ENCODE measurements at regions not wholly inside any gene's neighbourhood (a gene's known extent, or its start where the extent isn't known, plus 50 kb on each side); places are given as distances from the start of the nearest gene placed in this dataset.

GRCh38 chr12:86659985-86660384 is 403.8 kb upstream of the MGAT4C start:
- no peak overlapping the region for H4K8ac ChIP-seq (ENCODE audit: low read length)
- no peak overlapping the region for H2BK5ac ChIP-seq (ENCODE audit: low read depth, low read length, poor library complexity, severe bottlenecking)
- H3K9me3 ChIP-seq (ENCODE audit: control insufficient read depth, low read length): no peaks in the 10 kb centered on the region
- H4K91ac ChIP-seq (ENCODE audit: low read length): no peak overlapping the region
- 86% methylated on average over 2 of the region's 2 CpGs for whole genome bisulfite sequencing
- H3K4me1 ChIP-seq (ENCODE audit: control insufficient read depth, insufficient read depth, low read depth, low read length): no peaks in the 10 kb centered on the region
- no peaks in the 10 kb centered on the region for H3K79me1 ChIP-seq (replicated peaks; ENCODE audit: low read length, poor library complexity, severe bottlenecking)
- no peak overlapping the region for H3K18ac ChIP-seq (ENCODE audit: low read depth in 1 of 2, low read length in 2 of 2)
- no peak overlapping the region for H2AFZ ChIP-seq (ENCODE audit: low read depth, low read length)
- no peak overlapping the region for H3K4me2 ChIP-seq (ENCODE audit: low read length, poor library complexity, severe bottlenecking)
- H3K36me3 ChIP-seq (ENCODE audit: control insufficient read depth in 1 of 2, insufficient read depth in 2 of 2, low read depth in 1 of 2, low read length in 2 of 2): no peaks in the 10 kb centered on the region
- no peak overlapping the region for H3K27ac ChIP-seq (ENCODE audit: low read length, poor library complexity, severe bottlenecking)
- no peak overlapping the region for H3K14ac ChIP-seq (ENCODE audit: low read length in 2 of 2)
- no peak overlapping the region for H2BK120ac ChIP-seq (ENCODE audit: low read depth, low read length)
- no peak overlapping the region for H3K23ac ChIP-seq (ENCODE audit: low read length in 2 of 2)
- H2AK5ac ChIP-seq (ENCODE audit: low read length, severe bottlenecking): no peak overlapping the region
- no peak overlapping the region for H3K4ac ChIP-seq (ENCODE audit: low read depth in 1 of 2, low read length in 2 of 2)
- no peak overlapping the region for H3K9ac ChIP-seq (ENCODE audit: low read length)
- no peaks in the 10 kb centered on the region for H3K27me3 ChIP-seq (ENCODE audit: control insufficient read depth in 1 of 2, insufficient read depth in 1 of 2, low read length in 2 of 2)
- no peak overlapping the region for H3K4me3 ChIP-seq (ENCODE audit: insufficient read depth in 1 of 2, low read depth in 1 of 2, low read length in 2 of 2)
- no peak overlapping the region for H2BK15ac ChIP-seq (ENCODE audit: low read depth, poor library complexity, severe bottlenecking)
- H2BK12ac ChIP-seq (ENCODE audit: low read length in 2 of 2): no peak overlapping the region
- DNase-seq: no peak

- H3K27ac ChIP-seq (ENCODE audit: low read length, poor library complexity, severe bottlenecking): no peak overlapping the region
- H3K36me3 ChIP-seq (ENCODE audit: control insufficient read depth in 1 of 2, insufficient read depth in 2 of 2, low read depth in 1 of 2, low read length in 2 of 2): no peaks in the 10 kb centered on the region
- no peak overlapping the region for H3K14ac ChIP-seq (ENCODE audit: low read length in 2 of 2)
- H2BK5ac ChIP-seq (ENCODE audit: low read depth, low read length, poor library complexity, severe bottlenecking): no peak overlapping the region
- H4K8ac ChIP-seq (ENCODE audit: low read length): no peak overlapping the region
- H3K79me1 ChIP-seq (replicated peaks; ENCODE audit: low read length, poor library complexity, severe bottlenecking): no peaks in the 10 kb centered on the region
- no peak overlapping the region for H2AFZ ChIP-seq (ENCODE audit: low read depth, low read length)
- no peak overlapping the region for H3K9ac ChIP-seq (ENCODE audit: low read length)
- DNase-seq: no peak
- H3K4me2 ChIP-seq (ENCODE audit: low read length, poor library complexity, severe bottlenecking): no peak overlapping the region
- H3K27me3 ChIP-seq (ENCODE audit: control insufficient read depth in 1 of 2, insufficient read depth in 1 of 2, low read length in 2 of 2): no peaks in the 10 kb centered on the region
- no peak overlapping the region for H3K23ac ChIP-seq (ENCODE audit: low read length in 2 of 2)
- no peaks in the 10 kb centered on the region for H3K9me3 ChIP-seq (ENCODE audit: control insufficient read depth, low read length)
- no peak overlapping the region for H2BK12ac ChIP-seq (ENCODE audit: low read length in 2 of 2)
- no peak overlapping the region for H3K4me3 ChIP-seq (ENCODE audit: insufficient read depth in 1 of 2, low read depth in 1 of 2, low read length in 2 of 2)
- H3K18ac ChIP-seq (ENCODE audit: low read depth in 1 of 2, low read length in 2 of 2): no peak overlapping the region
- H4K91ac ChIP-seq (ENCODE audit: low read length): no peak overlapping the region
- no peak overlapping the region for H2BK15ac ChIP-seq (ENCODE audit: low read depth, poor library complexity, severe bottlenecking)
- H2BK120ac ChIP-seq (ENCODE audit: low read depth, low read length): no peak overlapping the region
- no peak overlapping the region for H2AK5ac ChIP-seq (ENCODE audit: low read length, severe bottlenecking)
- H3K4ac ChIP-seq (ENCODE audit: low read depth in 1 of 2, low read length in 2 of 2): no peak overlapping the region
- no peaks in the 10 kb centered on the region for H3K4me1 ChIP-seq (ENCODE audit: control insufficient read depth, insufficient read depth, low read depth, low read length)
Observed at GRCh38 chr12:86658303-86658702, 402.1 kb upstream of the MGAT4C start.

- Histone ChIP-seq H3K36me3 (ENCODE audit: control insufficient read depth in 1 of 2, insufficient read depth in 2 of 2, low read depth in 1 of 2, low read length in 2 of 2) (no peaks in the 10 kb centered on the region), H2BK15ac (ENCODE audit: low read depth, poor library complexity, severe bottlenecking) (no peak overlapping the region), H3K4me2 (ENCODE audit: low read length, poor library complexity, severe bottlenecking) (no peak overlapping the region), H2BK12ac (ENCODE audit: low read length in 2 of 2) (no peak overlapping the region), H3K9me3 (ENCODE audit: control insufficient read depth, low read length) (no peaks in the 10 kb centered on the region), H4K8ac (ENCODE audit: low read length) (no peak overlapping the region), H3K9ac (ENCODE audit: low read length) (no peak overlapping the region), H3K4me3 (ENCODE audit: insufficient read depth in 1 of 2, low read depth in 1 of 2, low read length in 2 of 2) (no peak overlapping the region), H3K79me1 (replicated peaks; ENCODE audit: low read length, poor library complexity, severe bottlenecking) (no peaks in the 10 kb centered on the region), H3K18ac (ENCODE audit: low read depth in 1 of 2, low read length in 2 of 2) (no peak overlapping the region), H2AK5ac (ENCODE audit: low read length, severe bottlenecking) (no peak overlapping the region), H3K27me3 (ENCODE audit: control insufficient read depth in 1 of 2, insufficient read depth in 1 of 2, low read length in 2 of 2) (no peaks in the 10 kb centered on the region), H3K14ac (ENCODE audit: low read length in 2 of 2) (no peak overlapping the region), H3K27ac (ENCODE audit: low read length, poor library complexity, severe bottlenecking) (no peak overlapping the region), H2AFZ (ENCODE audit: low read depth, low read length) (no peak overlapping the region), H3K4ac (ENCODE audit: low read depth in 1 of 2, low read length in 2 of 2) (no peak overlapping the region), H2BK5ac (ENCODE audit: low read depth, low read length, poor library complexity, severe bottlenecking) (no peak overlapping the region), H3K23ac (ENCODE audit: low read length in 2 of 2) (no peak overlapping the region), H3K4me1 (ENCODE audit: control insufficient read depth, insufficient read depth, low read depth, low read length) (no peaks in the 10 kb centered on the region), H4K91ac (ENCODE audit: low read length) (no peak overlapping the region), H2BK120ac (ENCODE audit: low read depth, low read length) (no peak overlapping the region)
- WGBS: no CpG with 5 or more reads among the region's 2 CpGs
- no peak for DNase-seq
Observed at GRCh38 chr12:86647800-86648199, 391.6 kb upstream of the MGAT4C start.

GRCh38 chr12:86634456-86635410 is 378.5 kb upstream of the MGAT4C start:
- no peak overlapping the region for H2BK5ac ChIP-seq (ENCODE audit: low read depth, low read length, poor library complexity, severe bottlenecking)
- DNase-seq: peak; percentile 7
- H3K79me1 ChIP-seq (replicated peaks; ENCODE audit: low read length, poor library complexity, severe bottlenecking): no peaks in the 10 kb centered on the region
- H3K9me3 ChIP-seq (ENCODE audit: control insufficient read depth, low read length): peaks cover 8% of the 10 kb centered on the region
- H2AFZ ChIP-seq (ENCODE audit: low read depth, low read length): no peak overlapping the region
- no peaks in the 10 kb centered on the region for H3K27me3 ChIP-seq (ENCODE audit: control insufficient read depth in 1 of 2, insufficient read depth in 1 of 2, low read length in 2 of 2)
- H3K4me1 ChIP-seq (ENCODE audit: control insufficient read depth, insufficient read depth, low read depth, low read length): no peaks in the 10 kb centered on the region
- no peak overlapping the region for H3K18ac ChIP-seq (ENCODE audit: low read depth in 1 of 2, low read length in 2 of 2)
- no peak overlapping the region for H4K91ac ChIP-seq (ENCODE audit: low read length)
- no peak overlapping the region for H3K4me2 ChIP-seq (ENCODE audit: low read length, poor library complexity, severe bottlenecking)
- no peak overlapping the region for H3K4me3 ChIP-seq (ENCODE audit: insufficient read depth in 1 of 2, low read depth in 1 of 2, low read length in 2 of 2)
- no peak overlapping the region for H3K9ac ChIP-seq (ENCODE audit: low read length)
- H3K14ac ChIP-seq (ENCODE audit: low read length in 2 of 2): no peak overlapping the region
- no peak overlapping the region for H2BK120ac ChIP-seq (ENCODE audit: low read depth, low read length)
- no peak overlapping the region for H2BK12ac ChIP-seq (ENCODE audit: low read length in 2 of 2)
- H3K27ac ChIP-seq (ENCODE audit: low read length, poor library complexity, severe bottlenecking): no peak overlapping the region
- H2BK15ac ChIP-seq (ENCODE audit: low read depth, poor library complexity, severe bottlenecking): no peak overlapping the region
- no peak overlapping the region for H3K23ac ChIP-seq (ENCODE audit: low read length in 2 of 2)
- no peak overlapping the region for H3K4ac ChIP-seq (ENCODE audit: low read depth in 1 of 2, low read length in 2 of 2)
- no peak overlapping the region for H2AK5ac ChIP-seq (ENCODE audit: low read length, severe bottlenecking)
- H3K36me3 ChIP-seq (ENCODE audit: control insufficient read depth in 1 of 2, insufficient read depth in 2 of 2, low read depth in 1 of 2, low read length in 2 of 2): no peaks in the 10 kb centered on the region
- no peak overlapping the region for H4K8ac ChIP-seq (ENCODE audit: low read length)
- 65% methylated on average over 3 of the region's 4 CpGs for WGBS

Measured in mesenchymal stem cell (in vitro differentiated cells and primary cell).